GM23338 (cell line): ENCODE measurements at regions not wholly inside any gene's neighbourhood (a gene's known extent, or its start where the extent isn't known, plus 50 kb on each side); places are given as distances from the start of the nearest gene placed in this dataset.
A peak's percentile ranks its signal among the peaks of the same experiment; 100 is the strongest.

Experiments used
- ATAC-seq: fragments of 200-7000 bp; cut with Tn5 transposase; 3 replicates; pipeline ENCODE4 v1.9.1; 2020
- DNase-seq: peaks from one replicate; pipeline ENCODE4 v3.0.0-alpha.2; 2015; ENCODE audit warnings: low spot score
- H2AFZ ChIP-seq: fragments of 200-600 bp; sonication (generic); 2 replicates; pipeline ENCODE4 v1.8.0; 2016; ENCODE audit warnings: antibody characterized with exemption, mild to moderate bottlenecking, moderate library complexity
- H3F3A ChIP-seq: fragments of 200-600 bp; sonication (generic); replicated peaks from 2 replicates; pipeline ENCODE4 v1.8.0; 2017; ENCODE audit warnings: antibody characterized with exemption, mixed run types, low read depth
- H3K27ac ChIP-seq: fragments of 200-600 bp; sonication (generic); 2 replicates; pipeline ENCODE4 v1.6.1; 2016; ENCODE audit warnings: low read depth
- H3K27me3 ChIP-seq: fragments of 200-600 bp; sonication (generic); 2 replicates; pipeline ENCODE4 v1.8.0; 2016; ENCODE audit warnings: mild to moderate bottlenecking, mixed run types, moderate library complexity; ENCODE audit not compliant: insufficient read depth
- H3K36me3 ChIP-seq: fragments of 200-600 bp; sonication (generic); 2 replicates; pipeline ENCODE4 v1.8.0; 2016; ENCODE audit warnings: mild to moderate bottlenecking; ENCODE audit not compliant: insufficient read depth
- H3K4me1 ChIP-seq: fragments of 200-600 bp; sonication (generic); 2 replicates; pipeline ENCODE4 v1.8.0; 2016; ENCODE audit warnings: mild to moderate bottlenecking, moderate library complexity; ENCODE audit not compliant: insufficient read depth
- H3K4me2 ChIP-seq: fragments of 200-600 bp; sonication (generic); 2 replicates; pipeline ENCODE4 v1.7.1; 2017; ENCODE audit warnings: mixed run types
- H3K4me3 ChIP-seq: fragments of 200-600 bp; sonication (generic); 2 replicates; pipeline ENCODE4 v1.6.1; 2016; ENCODE audit warnings: mixed run types
- H3K79me2 ChIP-seq: fragments of 200-600 bp; sonication (generic); replicated peaks from 2 replicates; pipeline ENCODE4 v1.8.0; 2017; ENCODE audit warnings: mild to moderate bottlenecking; ENCODE audit not compliant: insufficient read depth
- H3K9me2 ChIP-seq: fragments of 200-600 bp; sonication (generic); 2 replicates; pipeline ENCODE4 v1.8.0; 2017; ENCODE audit not compliant: insufficient read depth
- H4K20me1 ChIP-seq: fragments of 200-600 bp; sonication (generic); replicated peaks from 2 replicates; pipeline ENCODE4 v1.8.0; 2017; ENCODE audit warnings: mild to moderate bottlenecking; ENCODE audit not compliant: insufficient read depth
- H3K27ac Mint-ChIP-seq: 2 replicates; pipeline ENCODE4 v1.8.0; 2020; ENCODE audit warnings: inconsistent platforms, mild to moderate bottlenecking, moderate library complexity, mixed read lengths
- H3K27me3 Mint-ChIP-seq: 3 replicates; pipeline ENCODE4 v1.8.0; 2022; ENCODE audit warnings: low read depth, mild to moderate bottlenecking, moderate library complexity, mixed read lengths, inconsistent platforms; ENCODE audit not compliant: insufficient read depth, poor library complexity
- H3K36me3 Mint-ChIP-seq: 3 replicates; pipeline ENCODE4 v1.8.0; 2021; ENCODE audit warnings: low read depth, mild to moderate bottlenecking, inconsistent platforms, moderate library complexity, mixed read lengths
- H3K4me1 Mint-ChIP-seq: 3 replicates; pipeline ENCODE4 v1.8.0; 2020; ENCODE audit warnings: mild to moderate bottlenecking, inconsistent platforms, mixed read lengths
- H3K4me3 Mint-ChIP-seq: 3 replicates; pipeline ENCODE4 v1.8.0; 2021; ENCODE audit warnings: moderate library complexity, mild to moderate bottlenecking, inconsistent platforms, mixed read lengths
- H3K9me3 Mint-ChIP-seq: 3 replicates; pipeline ENCODE4 v1.8.0; 2020; ENCODE audit warnings: moderate library complexity, mild to moderate bottlenecking, inconsistent platforms, mixed read lengths
- CREB1 ChIP-seq: fragments of 250-450 bp; sonication (Bioruptor Pico); IDR thresholded peaks from 2 replicates; pipeline ENCODE4 v1.5.0; 2020; ENCODE audit warnings: low read depth, mild to moderate bottlenecking, moderate library complexity
- CTCF ChIP-seq, 2 experiments: fragments of 200-600 bp in 1 of 2; sonication (generic) in 1 of 2; conservative IDR thresholded peaks; 2 replicates each; pipeline versions ENCODE4 v1.5.1 to v1.6.1; 2016 to 2017; ENCODE audit warnings: antibody characterized with exemption in 2 of 2, low read depth in 2 of 2, mild to moderate bottlenecking in 2 of 2, moderate library complexity in 1 of 2
- ETS1 ChIP-seq: IDR thresholded peaks from 2 replicates; pipeline ENCODE4 v1.6.1; 2016; ENCODE audit warnings: antibody characterized with exemption
- EZH2 ChIP-seq: fragments of 200-600 bp; sonication (generic); IDR thresholded peaks from one replicate; pipeline ENCODE4 v1.8.0; 2017; ENCODE audit warnings: antibody characterized with exemption, mild to moderate bottlenecking, low read depth; ENCODE audit not compliant: unreplicated experiment
- EZH2phosphoT487 ChIP-seq: fragments of 200-600 bp; sonication (generic); IDR thresholded peaks from one replicate; pipeline ENCODE4 v1.8.1; 2018; ENCODE audit warnings: antibody characterized with exemption; ENCODE audit not compliant: unreplicated experiment
- JUNB ChIP-seq: IDR thresholded peaks from one replicate; pipeline ENCODE4 v1.6.1; 2016; ENCODE audit warnings: antibody characterized with exemption; ENCODE audit not compliant: unreplicated experiment
- NANOG ChIP-seq: IDR thresholded peaks from 2 replicates; pipeline ENCODE4 v1.6.1; 2016; ENCODE audit warnings: antibody characterized with exemption, borderline replicate concordance
- POLR2AphosphoS5 ChIP-seq: IDR thresholded peaks from 2 replicates; pipeline ENCODE4 v1.6.1; 2016; ENCODE audit warnings: antibody characterized with exemption, low read depth
- REST ChIP-seq: IDR thresholded peaks from one replicate; pipeline ENCODE4 v1.6.1; 2018; ENCODE audit warnings: antibody characterized with exemption; ENCODE audit not compliant: unreplicated experiment
- STAT1 ChIP-seq: IDR thresholded peaks from one replicate; pipeline ENCODE4 v1.6.1; 2016; ENCODE audit warnings: antibody characterized with exemption; ENCODE audit not compliant: unreplicated experiment
- ZNF114 ChIP-seq: fragments of 250-450 bp; sonication (Bioruptor Pico); IDR thresholded peaks from 2 replicates; pipeline ENCODE4 v1.5.0; 2020; ENCODE audit warnings: mild to moderate bottlenecking, moderate library complexity
- ZNF331 ChIP-seq: fragments of 250-450 bp; sonication (Bioruptor Pico); IDR thresholded peaks from 2 replicates; pipeline ENCODE4 v1.5.0; 2020; ENCODE audit warnings: low read depth, mild to moderate bottlenecking, moderate library complexity
- TF ChIP-seq, protein P1 (sequence below): fragments of 250-450 bp; sonication (Bioruptor Pico); IDR thresholded peaks from 2 replicates; pipeline ENCODE4 v1.5.0; 2020; ENCODE audit warnings: mild to moderate bottlenecking, moderate library complexity

DNA sequence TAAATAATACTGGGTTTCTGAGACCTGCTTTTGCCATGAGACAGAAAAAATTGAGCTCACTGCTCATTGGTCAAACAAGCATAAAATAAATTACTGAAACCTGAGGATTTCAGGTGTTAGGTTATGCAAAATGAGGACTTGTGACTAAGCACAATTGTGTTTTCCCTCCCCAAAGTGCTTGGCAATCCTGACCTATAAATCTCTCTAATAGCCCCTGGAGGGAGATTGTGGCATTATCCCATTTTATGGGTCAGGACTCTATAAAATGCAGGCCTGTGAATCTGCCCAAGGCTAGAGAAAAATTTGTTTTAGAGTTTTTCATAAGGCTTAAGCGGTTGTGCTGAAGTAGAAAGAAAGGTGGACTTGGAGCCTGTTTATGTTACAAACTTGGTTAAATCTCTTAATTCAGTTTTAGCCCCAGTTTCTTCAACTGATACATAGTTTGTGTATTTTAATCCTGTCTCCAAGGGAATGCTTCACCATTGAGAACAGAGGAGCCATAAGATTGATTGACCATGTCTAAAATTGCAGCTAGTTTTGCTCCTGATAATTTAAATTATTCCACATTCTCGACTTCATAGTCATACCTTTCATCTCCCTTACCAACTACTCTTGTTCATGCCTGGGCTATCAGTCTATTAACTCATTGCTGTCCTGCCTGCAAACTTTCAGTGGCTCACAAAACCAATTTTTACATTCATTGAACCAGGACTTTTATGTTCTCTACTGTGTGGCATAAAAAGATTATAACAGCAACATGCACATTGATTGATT is 63.6 kb upstream of the LRRC4C start:
- Histone ChIP-seq H3K4me2 (no peak overlapping the region), H3F3A (no peaks in the 10 kb centered on the region), H3K4me3 (no peak overlapping the region), H3K27me3 (no peaks in the 10 kb centered on the region), H2AFZ (no peak overlapping the region), H3K4me1 (peaks cover 7% of the 10 kb centered on the region), H3K79me2 (no peaks in the 10 kb centered on the region), H3K9me2 (no peaks in the 10 kb centered on the region; the same call in 1 of the 2 replicates), H3K27ac (no peak overlapping the region), H4K20me1 (no peaks in the 10 kb centered on the region), H3K36me3 (no peaks in the 10 kb centered on the region)
- ATAC-seq (no peak; the same call in 2 of the 3 replicates), DNase-seq (peak; percentile 27)
- Mint-ChIP-seq H3K27me3 (no peaks in the 10 kb centered on the region), H3K4me3 (no peak overlapping the region), H3K4me1 (peaks cover 14% of the 10 kb centered on the region), H3K27ac (peak overlapping the region; percentile 26), H3K36me3 (no peaks in the 10 kb centered on the region), H3K9me3 (no peaks in the 10 kb centered on the region)
- TF ChIP-seq NANOG (no peak), CREB1 (no peak), STAT1 (no peak), ETS1 (no peak), ZNF114 (no peak), EZH2phosphoT487 (no peak), JUNB (no peak), EZH2 (no peak), CTCF (conservative IDR thresholded peaks at IDR 0.05; ENCODE audit: low read depth in 2 of 2) (no peak), POLR2AphosphoS5 (no peak), ZNF331 (no peak), REST (no peak)
- TF ChIP-seq, protein P1, sequence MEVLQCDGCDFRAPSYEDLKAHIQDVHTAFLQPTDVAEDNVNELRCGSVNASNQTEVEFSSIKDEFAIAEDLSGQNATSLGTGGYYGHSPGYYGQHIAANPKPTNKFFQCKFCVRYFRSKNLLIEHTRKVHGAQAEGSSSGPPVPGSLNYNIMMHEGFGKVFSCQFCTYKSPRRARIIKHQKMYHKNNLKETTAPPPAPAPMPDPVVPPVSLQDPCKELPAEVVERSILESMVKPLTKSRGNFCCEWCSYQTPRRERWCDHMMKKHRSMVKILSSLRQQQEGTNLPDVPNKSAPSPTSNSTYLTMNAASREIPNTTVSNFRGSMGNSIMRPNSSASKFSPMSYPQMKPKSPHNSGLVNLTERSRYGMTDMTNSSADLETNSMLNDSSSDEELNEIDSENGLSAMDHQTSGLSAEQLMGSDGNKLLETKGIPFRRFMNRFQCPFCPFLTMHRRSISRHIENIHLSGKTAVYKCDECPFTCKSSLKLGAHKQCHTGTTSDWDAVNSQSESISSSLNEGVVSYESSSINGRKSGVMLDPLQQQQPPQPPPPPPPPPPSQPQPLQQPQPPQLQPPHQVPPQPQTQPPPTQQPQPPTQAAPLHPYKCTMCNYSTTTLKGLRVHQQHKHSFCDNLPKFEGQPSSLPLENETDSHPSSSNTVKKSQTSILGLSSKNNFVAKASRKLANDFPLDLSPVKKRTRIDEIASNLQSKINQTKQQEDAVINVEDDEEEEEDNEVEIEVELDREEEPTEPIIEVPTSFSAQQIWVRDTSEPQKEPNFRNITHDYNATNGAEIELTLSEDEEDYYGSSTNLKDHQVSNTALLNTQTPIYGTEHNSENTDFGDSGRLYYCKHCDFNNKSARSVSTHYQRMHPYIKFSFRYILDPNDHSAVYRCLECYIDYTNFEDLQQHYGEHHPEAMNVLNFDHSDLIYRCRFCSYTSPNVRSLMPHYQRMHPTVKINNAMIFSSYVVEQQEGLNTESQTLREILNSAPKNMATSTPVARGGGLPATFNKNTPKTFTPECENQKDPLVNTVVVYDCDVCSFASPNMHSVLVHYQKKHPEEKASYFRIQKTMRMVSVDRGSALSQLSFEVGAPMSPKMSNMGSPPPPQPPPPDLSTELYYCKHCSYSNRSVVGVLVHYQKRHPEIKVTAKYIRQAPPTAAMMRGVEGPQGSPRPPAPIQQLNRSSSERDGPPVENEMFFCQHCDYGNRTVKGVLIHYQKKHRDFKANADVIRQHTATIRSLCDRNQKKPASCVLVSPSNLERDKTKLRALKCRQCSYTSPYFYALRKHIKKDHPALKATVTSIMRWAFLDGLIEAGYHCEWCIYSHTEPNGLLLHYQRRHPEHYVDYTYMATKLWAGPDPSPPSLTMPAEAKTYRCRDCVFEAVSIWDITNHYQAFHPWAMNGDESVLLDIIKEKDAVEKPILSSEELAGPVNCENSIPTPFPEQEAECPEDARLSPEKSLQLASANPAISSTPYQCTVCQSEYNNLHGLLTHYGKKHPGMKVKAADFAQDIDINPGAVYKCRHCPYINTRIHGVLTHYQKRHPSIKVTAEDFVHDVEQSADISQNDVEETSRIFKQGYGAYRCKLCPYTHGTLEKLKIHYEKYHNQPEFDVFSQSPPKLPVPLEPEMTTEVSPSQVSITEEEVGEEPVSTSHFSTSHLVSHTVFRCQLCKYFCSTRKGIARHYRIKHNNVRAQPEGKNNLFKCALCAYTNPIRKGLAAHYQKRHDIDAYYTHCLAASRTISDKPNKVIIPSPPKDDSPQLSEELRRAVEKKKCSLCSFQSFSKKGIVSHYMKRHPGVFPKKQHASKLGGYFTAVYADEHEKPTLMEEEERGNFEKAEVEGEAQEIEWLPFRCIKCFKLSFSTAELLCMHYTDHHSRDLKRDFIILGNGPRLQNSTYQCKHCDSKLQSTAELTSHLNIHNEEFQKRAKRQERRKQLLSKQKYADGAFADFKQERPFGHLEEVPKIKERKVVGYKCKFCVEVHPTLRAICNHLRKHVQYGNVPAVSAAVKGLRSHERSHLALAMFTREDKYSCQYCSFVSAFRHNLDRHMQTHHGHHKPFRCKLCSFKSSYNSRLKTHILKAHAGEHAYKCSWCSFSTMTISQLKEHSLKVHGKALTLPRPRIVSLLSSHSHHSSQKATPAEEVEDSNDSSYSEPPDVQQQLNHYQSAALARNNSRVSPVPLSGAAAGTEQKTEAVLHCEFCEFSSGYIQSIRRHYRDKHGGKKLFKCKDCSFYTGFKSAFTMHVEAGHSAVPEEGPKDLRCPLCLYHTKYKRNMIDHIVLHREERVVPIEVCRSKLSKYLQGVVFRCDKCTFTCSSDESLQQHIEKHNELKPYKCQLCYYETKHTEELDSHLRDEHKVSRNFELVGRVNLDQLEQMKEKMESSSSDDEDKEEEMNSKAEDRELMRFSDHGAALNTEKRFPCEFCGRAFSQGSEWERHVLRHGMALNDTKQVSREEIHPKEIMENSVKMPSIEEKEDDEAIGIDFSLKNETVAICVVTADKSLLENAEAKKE (CRISPR knock-in tag): no peak
